IMR-90 (cell line): ENCODE measurements at regions not wholly inside any gene's neighbourhood (a gene's known extent, or its start where the extent isn't known, plus 50 kb on each side); places are given as distances from the start of the nearest gene placed in this dataset.

ENCODE experiments used
- ATAC-seq: fragments of 200-7000 bp; cut with Tn5 transposase; 2 replicates; pipeline ENCODE4 v1.9.1; 2020; ENCODE audit warnings: low read depth, mild to moderate bottlenecking, moderate library complexity
- BruUV-seq: library from RNA; stranded (reverse); fragments of 400-500 nt; replicated peaks from 2 replicates; lab custom pipeline; 2021; lab: Mats Ljungman, UMichigan
- CTCF ChIA-PET: fragments of 300-600 bp; formaldehyde crosslinking; extraction: SDS; loops from one replicate; lab custom pipeline; 2021; ENCODE audit warnings: antibody characterized with exemption; lab: Yijun Ruan, JAX
- POLR2A ChIA-PET: fragments of 300-600 bp; sonication (Branson Sonifier 250); formaldehyde crosslinking; loops from one replicate; lab custom pipeline; 2022; ENCODE audit warnings: antibody characterized with exemption; ENCODE audit not compliant: unreplicated experiment; lab: Charles Lee
- DNase-seq: peaks from one replicate; pipeline ENCODE4 v3.0.0; 2013
- H2AFZ ChIP-seq: replicated peaks from 2 replicates; pipeline ENCODE3; 2013; ENCODE audit warnings: low read length, mild to moderate bottlenecking; ENCODE audit not compliant: poor library complexity
- H2AK5ac ChIP-seq: 2 replicates; pipeline ENCODE4 v1.6.1; 2013; ENCODE audit warnings: low read depth, low read length, inconsistent platforms
- H2AK9ac ChIP-seq: replicated peaks from 2 replicates; pipeline ENCODE3; 2013; ENCODE audit warnings: mild to moderate bottlenecking, low read depth, low read length, moderate library complexity; ENCODE audit not compliant: poor library complexity
- H2BK120ac ChIP-seq: 2 replicates; pipeline ENCODE4 v1.6.1; 2013; ENCODE audit warnings: low read depth, low read length, inconsistent platforms
- H2BK15ac ChIP-seq: 3 replicates; pipeline ENCODE4 v1.6.1; 2013; ENCODE audit warnings: low read depth, low read length, inconsistent platforms
- H2BK20ac ChIP-seq: 2 replicates; pipeline ENCODE4 v1.6.1; 2013; ENCODE audit warnings: low read depth, mild to moderate bottlenecking, inconsistent platforms, low read length, moderate library complexity
- H2BK5ac ChIP-seq: 2 replicates; pipeline ENCODE4 v1.6.1; 2013; ENCODE audit warnings: mild to moderate bottlenecking, low read depth, low read length, inconsistent platforms; ENCODE audit not compliant: poor library complexity, severe bottlenecking
- H3K14ac ChIP-seq: replicated peaks from 2 replicates; pipeline ENCODE4 v1.6.1; 2013; ENCODE audit warnings: low read depth, low read length, inconsistent platforms
- H3K18ac ChIP-seq: 2 replicates; pipeline ENCODE4 v1.6.1; 2013; ENCODE audit warnings: low read depth, low read length, control low read depth
- H3K23ac ChIP-seq: 2 replicates; pipeline ENCODE4 v1.6.1; 2013; ENCODE audit warnings: low read depth, low read length, inconsistent platforms
- H3K27ac ChIP-seq: 2 replicates; pipeline ENCODE4 v1.5.1; 2013; ENCODE audit warnings: mild to moderate bottlenecking, control low read depth, low read length; ENCODE audit not compliant: insufficient read depth
- H3K27me3 ChIP-seq: 2 replicates; pipeline ENCODE4 v1.6.1; 2013; ENCODE audit warnings: low read length; ENCODE audit not compliant: control insufficient read depth, insufficient read depth
- H3K36me3 ChIP-seq: 2 replicates; pipeline ENCODE4 v1.6.1; 2013; ENCODE audit warnings: low read length, mixed read lengths; ENCODE audit not compliant: control insufficient read depth, insufficient read depth
- H3K4ac ChIP-seq: 2 replicates; pipeline ENCODE4 v1.6.1; 2013; ENCODE audit warnings: low read depth, low read length, inconsistent platforms
- H3K4me1 ChIP-seq: 2 replicates; pipeline ENCODE4 v1.6.1; 2013; ENCODE audit warnings: low read length, mixed read lengths; ENCODE audit not compliant: control insufficient read depth, insufficient read depth
- H3K4me2 ChIP-seq: 2 replicates; pipeline ENCODE4 v1.6.1; 2013; ENCODE audit warnings: low read depth, mild to moderate bottlenecking, control low read depth, low read length, moderate library complexity
- H3K4me3 ChIP-seq: 2 replicates; pipeline ENCODE4 v1.5.1; 2013; ENCODE audit warnings: low read depth, mild to moderate bottlenecking, control low read depth, low read length, moderate library complexity; ENCODE audit not compliant: insufficient read depth
- H3K56ac ChIP-seq: 2 replicates; pipeline ENCODE4 v1.6.1; 2013; ENCODE audit warnings: low read length, inconsistent platforms; ENCODE audit not compliant: insufficient read depth; ENCODE audit errors: extremely low read depth
- H3K79me1 ChIP-seq, 2 experiments: 2 replicates each; pipeline ENCODE4 v1.6.1; 2013; ENCODE audit warnings: low read length in 2 of 2, inconsistent platforms in 1 of 2, low read depth in 1 of 2
- H3K9ac ChIP-seq: 2 replicates; pipeline ENCODE4 v1.6.1; 2013; ENCODE audit warnings: low read depth, low read length, control low read depth
- H3K9me1 ChIP-seq: 2 replicates; pipeline ENCODE4 v1.6.1; 2013; ENCODE audit warnings: low read length, inconsistent platforms; ENCODE audit not compliant: insufficient read depth
- H3K9me3 ChIP-seq: 2 replicates; pipeline ENCODE4 v1.6.1; 2013; ENCODE audit warnings: low read length; ENCODE audit not compliant: control insufficient read depth, insufficient read depth
- H4K20me1 ChIP-seq: 2 replicates; pipeline ENCODE4 v1.6.1; 2013; ENCODE audit warnings: low read length, inconsistent platforms; ENCODE audit not compliant: insufficient read depth
- H4K5ac ChIP-seq: 2 replicates; pipeline ENCODE4 v1.6.1; 2013; ENCODE audit warnings: mild to moderate bottlenecking, low read depth, low read length, control low read depth
- H4K8ac ChIP-seq, 2 experiments: 2 replicates each; pipeline ENCODE4 v1.6.1; 2013; ENCODE audit warnings: low read depth in 2 of 2, low read length in 2 of 2, control low read depth in 1 of 2, inconsistent platforms in 1 of 2
- H4K91ac ChIP-seq: 2 replicates; pipeline ENCODE4 v1.6.1; 2013; ENCODE audit warnings: low read depth, low read length, inconsistent platforms; ENCODE audit not compliant: insufficient read depth
- BHLHE40 ChIP-seq: fragments of 150-350 bp; IDR thresholded peaks from 2 replicates; pipeline ENCODE4 v1.6.1; 2016; ENCODE audit warnings: mild to moderate bottlenecking, low read depth, low read length
- CEBPB ChIP-seq: IDR thresholded peaks from 2 replicates; pipeline ENCODE4 v1.6.1; 2012; ENCODE audit warnings: low read depth, low read length, improper control_type of control experiment
- CHD1 ChIP-seq: IDR thresholded peaks from 2 replicates; pipeline ENCODE4 v1.6.1; 2012; ENCODE audit warnings: low read depth, low read length, improper control_type of control experiment
- CTCF ChIP-seq: conservative IDR thresholded peaks from 2 replicates; pipeline ENCODE4 v1.5.1; 2012; ENCODE audit warnings: mild to moderate bottlenecking, low read depth, low read length, improper control_type of control experiment
- ELK1 ChIP-seq: fragments of 150-350 bp; IDR thresholded peaks from 2 replicates; pipeline ENCODE4 v1.6.1; 2016; ENCODE audit warnings: low read depth, mild to moderate bottlenecking, low read length, moderate library complexity, borderline replicate concordance
- FOS ChIP-seq: fragments of 150-350 bp; IDR thresholded peaks from 2 replicates; pipeline ENCODE4 v1.6.1; 2016; ENCODE audit warnings: low read depth, low read length
- MAFK ChIP-seq: IDR thresholded peaks from 2 replicates; pipeline ENCODE4 v1.6.1; 2012; ENCODE audit warnings: low read depth, low read length, improper control_type of control experiment
- MAZ ChIP-seq: IDR thresholded peaks from 2 replicates; pipeline ENCODE4 v1.6.1; 2012; ENCODE audit warnings: low read depth, mild to moderate bottlenecking, low read length, improper control_type of control experiment, moderate library complexity, borderline replicate concordance
- MXI1 ChIP-seq: IDR thresholded peaks from 2 replicates; pipeline ENCODE4 v1.6.1; 2012; ENCODE audit warnings: low read depth, mild to moderate bottlenecking, low read length, moderate library complexity, borderline replicate concordance
- NFE2L2 ChIP-seq: fragments of 150-350 bp; IDR thresholded peaks from 2 replicates; pipeline ENCODE4 v1.6.1; 2016; ENCODE audit warnings: low read depth, mild to moderate bottlenecking, low read length
- POLR2A ChIP-seq: IDR thresholded peaks from 2 replicates; pipeline ENCODE4 v1.6.1; 2012; ENCODE audit warnings: mild to moderate bottlenecking, low read depth, low read length
- RAD21 ChIP-seq: IDR thresholded peaks from 2 replicates; pipeline ENCODE4 v1.6.1; 2012; ENCODE audit warnings: low read length, improper control_type of control experiment
- RCOR1 ChIP-seq: IDR thresholded peaks from 2 replicates; pipeline ENCODE4 v1.6.1; 2012; ENCODE audit warnings: mild to moderate bottlenecking, low read length, improper control_type of control experiment; ENCODE audit not compliant: insufficient replicate concordance
- RFX5 ChIP-seq: IDR thresholded peaks from 2 replicates; pipeline ENCODE4 v1.8.0; 2012; ENCODE audit warnings: low read depth, mild to moderate bottlenecking, low read length, moderate library complexity
- SMC3 ChIP-seq: fragments of 150-350 bp; IDR thresholded peaks from 2 replicates; pipeline ENCODE4 v1.6.1; 2016; ENCODE audit warnings: low read depth, mild to moderate bottlenecking, antibody characterized with exemption, low read length, moderate library complexity
- USF2 ChIP-seq: fragments of 150-350 bp; IDR thresholded peaks from 2 replicates; pipeline ENCODE4 v1.6.1; 2017; ENCODE audit warnings: mild to moderate bottlenecking, antibody characterized with exemption, low read length, low read depth
- WGBS, 2 experiments: methylation state at CpG; one replicate each; pipeline versions ENCODE4 v1.1.5 to v1.1.7; 2013; ENCODE audit warnings: missing lambda C conversion rate in 2 of 2; ENCODE audit not compliant: insufficient read length in 1 of 2; ENCODE audit errors: extremely low coverage in 2 of 2; 5-methylcytosine and 5-hydroxymethylcytosine counted together
- dilution Hi-C: fragments of 300-500 bp; cut with HindIII; formaldehyde crosslinking; loops from one replicate; pipeline ENCODE4 v1.14.3; 2018; ENCODE audit warnings: low sequenced_read_pairs; ENCODE audit not compliant: unreplicated experiment
- in situ Hi-C: fragments of 300-500 bp; cut with MboI; formaldehyde crosslinking; loops from 3 replicates; pipeline ENCODE4 v1.14.3; 2019; ENCODE audit warnings: low sequenced_read_pairs, inconsistent platforms, mixed read lengths
- intact Hi-C: fragments of 100-400 bp; cut with micrococcal nuclease; formaldehyde crosslinking; loops from 2 replicates; pipeline ENCODE4 v1.10.0; 2022

DNA sequence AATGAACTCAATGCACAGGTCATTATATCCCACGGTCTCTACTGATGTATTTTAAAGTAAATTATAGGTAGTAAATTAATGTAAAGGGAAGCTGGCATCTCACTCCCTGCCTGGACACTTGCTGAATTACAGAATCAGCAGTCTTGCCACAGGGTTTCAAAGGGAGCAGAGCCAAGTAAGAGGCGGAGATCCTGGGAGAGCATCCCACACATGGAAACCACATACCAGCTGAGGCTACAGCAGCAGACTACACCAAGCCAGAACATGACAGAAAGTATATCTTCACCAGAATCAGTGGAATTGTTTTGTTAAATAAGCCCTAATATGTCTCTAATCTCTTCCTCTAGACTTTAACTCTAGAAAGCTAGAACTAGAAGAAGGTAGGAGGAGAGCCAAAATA lies 1689.2 kb upstream of the WWC1 start:
- ATAC-seq (no peak), DNase-seq (no peak)
- Histone ChIP-seq H3K4me3 (no peak overlapping the region), H3K27ac (no peak overlapping the region), H3K27me3 (no peaks in the 10 kb centered on the region), H3K23ac (no peak overlapping the region), H2BK120ac (no peak overlapping the region), H3K79me1 (no peaks in the 10 kb centered on the region), H2BK15ac (no peak overlapping the region), H3K14ac (no peak overlapping the region), H2AK9ac (no peak overlapping the region), H3K9me3 (peaks cover 12% of the 10 kb centered on the region), H3K18ac (no peak overlapping the region), H2BK5ac (no peak overlapping the region), H3K4ac (no peak overlapping the region), H3K9ac (no peak overlapping the region), H3K4me2 (no peak overlapping the region), H3K9me1 (no peaks in the 10 kb centered on the region), H2AFZ (no peak overlapping the region), H3K36me3 (no peaks in the 10 kb centered on the region), H4K20me1 (no peaks in the 10 kb centered on the region), H2AK5ac (no peak overlapping the region), H3K4me1 (no peaks in the 10 kb centered on the region), H3K56ac (no peak overlapping the region), H4K91ac (no peak overlapping the region), H4K8ac (no peak overlapping the region), H4K5ac (no peak overlapping the region), H2BK20ac (no peak overlapping the region)
- intact Hi-C loops: no loop called here
- in situ Hi-C loops: no loop called here
- WGBS, 2 experiments: 60% methylated on average over 1 of the region's 2 CpGs; no CpG with 5 or more reads in 1 of the 2 experiments
- ChIA-PET POLR2A (no interaction called here), CTCF (no interaction called here)
- no TSS peak for BruUV-seq
- TF ChIP-seq MXI1 (no peak), POLR2A (no peak), RAD21 (no peak), MAZ (no peak), RFX5 (no peak), NFE2L2 (no peak), MAFK (no peak), FOS (no peak), RCOR1 (no peak), CHD1 (no peak), SMC3 (no peak), USF2 (no peak), ELK1 (no peak), CEBPB (no peak), CTCF (no peak), BHLHE40 (no peak)
- dilution Hi-C loops: no loop called here
